ENCODE measurements at regions not wholly inside any gene's neighbourhood (a gene's known extent, or its start where the extent isn't known, plus 50 kb on each side); places are given as distances from the start of the nearest gene placed in this dataset.

- TF ChIP-seq POLR2A (IDR thresholded peaks at IDR 0.05; ENCODE audit: low read length) = no peak
- no peak for TF ChIP-seq CTCF (IDR thresholded peaks at IDR 0.05)
- no peak for TF ChIP-seq CHD4 (IDR thresholded peaks at IDR 0.05; ENCODE audit: borderline replicate concordance)
- no peak for TF ChIP-seq FOXS1 (CRISPR knock-in tag; IDR thresholded peaks at IDR 0.05)
- no peak for TF ChIP-seq ESRRA (IDR thresholded peaks at IDR 0.05; ENCODE audit: borderline replicate concordance, low read length)
- TF ChIP-seq RAD21 (conservative IDR thresholded peaks at IDR 0.05 in 1 of 2, IDR thresholded peaks at IDR 0.05 in 1 of 2) = no peak
- no peak for TF ChIP-seq SREBF2 (IDR thresholded peaks at IDR 0.05)
- TF ChIP-seq CHD2 (IDR thresholded peaks at IDR 0.05; ENCODE audit: low read length, partially characterized antibody) = no peak
- no peak for TF ChIP-seq BHLHE40 (IDR thresholded peaks at IDR 0.05; ENCODE audit: low read depth, low read length)
- TF ChIP-seq, protein P1, sequence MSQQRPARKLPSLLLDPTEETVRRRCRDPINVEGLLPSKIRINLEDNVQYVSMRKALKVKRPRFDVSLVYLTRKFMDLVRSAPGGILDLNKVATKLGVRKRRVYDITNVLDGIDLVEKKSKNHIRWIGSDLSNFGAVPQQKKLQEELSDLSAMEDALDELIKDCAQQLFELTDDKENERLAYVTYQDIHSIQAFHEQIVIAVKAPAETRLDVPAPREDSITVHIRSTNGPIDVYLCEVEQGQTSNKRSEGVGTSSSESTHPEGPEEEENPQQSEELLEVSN (IDR thresholded peaks at IDR 0.05; ENCODE audit: borderline replicate concordance, low read depth) = no peak
- TF ChIP-seq MAX (IDR thresholded peaks at IDR 0.05) = no peak
- no peak for TF ChIP-seq CBX2 (IDR thresholded peaks at IDR 0.05; ENCODE audit: borderline replicate concordance, low read depth)
- TF ChIP-seq RFX5 (IDR thresholded peaks at IDR 0.05) = no peak
- no peak for TF ChIP-seq EP300 (IDR thresholded peaks at IDR 0.05)
Observed at GRCh38 chr6:67064323-67064722, 1357.3 kb upstream of the EYS start.

All from A549 (cell line).